HCT116 (cell line): ENCODE measurements at regions not wholly inside any gene's neighbourhood (a gene's known extent, or its start where the extent isn't known, plus 50 kb on each side); places are given as distances from the start of the nearest gene placed in this dataset.
A peak's percentile ranks its signal among the peaks of the same experiment; 100 is the strongest.

Experiments
- ATAC-seq: fragments of 200-7000 bp; cut with Tn5 transposase; 2 replicates; pipeline ENCODE4 v1.9.1; 2020; ENCODE audit warnings: mild to moderate bottlenecking, moderate library complexity
- BruUV-seq: library from RNA; stranded (reverse); fragments of 400-500 nt; replicated peaks from 2 replicates; lab custom pipeline; 2021; lab: Mats Ljungman, UMichigan
- CTCF ChIA-PET: fragments of 300-600 bp; sonication (Branson Sonifier 250); formaldehyde crosslinking; loops from one replicate; lab custom pipeline; 2021; ENCODE audit warnings: antibody characterized with exemption; lab: Charles Lee
- POLR2A ChIA-PET: fragments of 300-600, 350-600 bp; sonication (Branson Sonifier 250); formaldehyde crosslinking; loops from one replicate; lab custom pipeline; 2021; ENCODE audit warnings: antibody characterized with exemption; lab: Charles Lee
- RAD21 ChIA-PET, 2 experiments: fragments of 300-600 bp; sonication (Branson Sonifier 250); formaldehyde crosslinking; loops; one replicate each; lab custom pipeline; 2023; ENCODE audit warnings: low total read pairs in 2 of 2; ENCODE audit not compliant: uncharacterized antibody in 2 of 2, unreplicated experiment in 2 of 2, low non-redundant PET in 1 of 2; lab: Charles Lee
- DNase-seq: peaks from one replicate; pipeline ENCODE4 v3.0.0-alpha.2; 2010; ENCODE audit warnings: low read depth, low spot score
- H2AFZ ChIP-seq: fragments of 200-600 bp; shearing (Covaris generic), sonication (generic); 2 replicates; pipeline ENCODE4 v1.6.1; 2017; ENCODE audit warnings: low read depth, mixed run types, mixed read lengths, antibody characterized with exemption, low read length; ENCODE audit not compliant: poor library complexity, severe bottlenecking
- H3K27ac ChIP-seq: 2 replicates; pipeline ENCODE4 v1.5.1; 2012; ENCODE audit warnings: low read depth, low read length
- H3K27me3 ChIP-seq: fragments of 200-600 bp; sonication (generic); 2 replicates; pipeline ENCODE4 v1.6.1; 2016; ENCODE audit warnings: mixed run types, low read length, mixed read lengths; ENCODE audit not compliant: insufficient read depth
- H3K36me3 ChIP-seq, 2 experiments: fragments of 200-500 bp in 1 of 2; fragments of 200-600 bp in 1 of 2; sonication (Bioruptor generic) in 1 of 2; sonication (generic) in 1 of 2; 2 replicates each; pipeline versions ENCODE4 v1.5.1 to v1.6.1; 2014 to 2016; ENCODE audit warnings: low read length in 2 of 2, inconsistent platforms in 1 of 2, mixed read lengths in 1 of 2, mixed run types in 1 of 2; ENCODE audit not compliant: insufficient read depth in 2 of 2, control insufficient read depth in 1 of 2
- H3K4me1 ChIP-seq, 2 experiments: fragments of 200-600 bp in 1 of 2; sonication (generic) in 1 of 2; 2 replicates each; pipeline versions ENCODE4 v1.5.1 to v1.6.1; 2012 to 2017; ENCODE audit warnings: low read length in 2 of 2, inconsistent platforms in 1 of 2, mild to moderate bottlenecking in 1 of 2, mixed read lengths in 1 of 2, mixed run types in 1 of 2, moderate library complexity in 1 of 2; ENCODE audit not compliant: insufficient read depth in 2 of 2, control insufficient read depth in 1 of 2
- H3K4me2 ChIP-seq: fragments of 200-600 bp; sonication (generic); 2 replicates; pipeline ENCODE4 v1.6.1; 2017; ENCODE audit warnings: mixed run types, low read length, mixed read lengths
- H3K4me3 ChIP-seq, 2 experiments: fragments of 200-600 bp in 1 of 2; sonication (generic) in 1 of 2; replicated peaks in 1 of 2; 2 replicates each; pipeline ENCODE4 v1.5.1; 2011 to 2016; ENCODE audit warnings: low read length in 2 of 2, control low read depth in 1 of 2, low read depth in 1 of 2, mild to moderate bottlenecking in 1 of 2, mixed read lengths in 1 of 2, mixed run types in 1 of 2
- H3K79me2 ChIP-seq: fragments of 200-600 bp; sonication (generic); 2 replicates; pipeline ENCODE4 v1.6.1; 2017; ENCODE audit warnings: mild to moderate bottlenecking, mixed run types, low read length, moderate library complexity, mixed read lengths; ENCODE audit not compliant: insufficient read depth
- H3K9ac ChIP-seq: fragments of 200-600 bp; sonication (generic); 2 replicates; pipeline ENCODE4 v1.6.1; 2016; ENCODE audit warnings: low read length, mixed read lengths
- H3K9me2 ChIP-seq: fragments of 200-600 bp; sonication (generic), shearing (Covaris generic); 2 replicates; pipeline ENCODE4 v1.6.1; 2017; ENCODE audit warnings: mixed run types, mild to moderate bottlenecking, moderate library complexity; ENCODE audit not compliant: insufficient read depth
- H3K9me3 ChIP-seq, 2 experiments: fragments of 200-500 bp in 1 of 2; fragments of 200-600 bp in 1 of 2; sonication (Bioruptor generic) in 1 of 2; sonication (generic) in 1 of 2; 2 replicates each; pipeline ENCODE4 v1.6.1; 2014 to 2017; ENCODE audit warnings: low read length in 2 of 2, mixed read lengths in 2 of 2, inconsistent platforms in 1 of 2, low read depth in 1 of 2, mild to moderate bottlenecking in 1 of 2, mixed run types in 1 of 2, moderate library complexity in 1 of 2; ENCODE audit not compliant: control insufficient read depth in 1 of 2, insufficient read depth in 1 of 2
- H4K20me1 ChIP-seq: fragments of 200-600 bp; sonication (generic), shearing (Covaris generic); 2 replicates; pipeline ENCODE4 v1.6.1; 2017; ENCODE audit warnings: mixed run types, mild to moderate bottlenecking, moderate library complexity; ENCODE audit not compliant: insufficient read depth
- ATF3 ChIP-seq: IDR thresholded peaks from 2 replicates; pipeline ENCODE4 v1.6.1; 2012
- CBX3 ChIP-seq: IDR thresholded peaks from 2 replicates; pipeline ENCODE4 v1.6.1; 2012; ENCODE audit warnings: low read depth
- POLR2A ChIP-seq: IDR thresholded peaks from 2 replicates; pipeline ENCODE4 v1.7.0; 2011; ENCODE audit warnings: borderline replicate concordance; ENCODE audit not compliant: insufficient read depth, insufficient read length; ENCODE audit errors: extremely low read depth
- RAD21 ChIP-seq: IDR thresholded peaks from 2 replicates; pipeline ENCODE4 v1.6.1; 2012; ENCODE audit warnings: low read depth, mild to moderate bottlenecking
- SP1 ChIP-seq: IDR thresholded peaks from 2 replicates; pipeline ENCODE4 v1.6.1; 2012; ENCODE audit warnings: low read depth
- YY1 ChIP-seq: IDR thresholded peaks from 2 replicates; pipeline ENCODE4 v1.6.1; 2011; ENCODE audit warnings: low read length, low read depth, moderate library complexity, mild to moderate bottlenecking; ENCODE audit not compliant: insufficient replicate concordance; ENCODE audit errors: extremely low read depth
- ZBTB33 ChIP-seq: IDR thresholded peaks from 2 replicates; pipeline ENCODE4 v1.6.1; 2011; ENCODE audit warnings: mild to moderate bottlenecking, low read length, moderate library complexity; ENCODE audit not compliant: insufficient replicate concordance; ENCODE audit errors: extremely low read depth
- ZNF274 ChIP-seq: fragments of 200-500 bp; sonication (Bioruptor generic); IDR thresholded peaks from 2 replicates; pipeline ENCODE4 v1.6.1; 2014; ENCODE audit warnings: mild to moderate bottlenecking, low read depth, low read length, inconsistent platforms
- intact Hi-C: fragments of 100-400 bp; cut with micrococcal nuclease; formaldehyde crosslinking; loops from 2 replicates; pipeline ENCODE4 v1.10.0; 2022
- TF ChIP-seq, protein P1 (sequence below): IDR thresholded peaks from 2 replicates; pipeline ENCODE4 v1.6.1; 2012
- TF ChIP-seq, protein P2 (sequence below), 3 experiments: fragments of 200-600 bp in 1 of 3; sonication (generic) in 1 of 3; IDR thresholded peaks in 2 of 3; conservative IDR thresholded peaks in 1 of 3; 2 replicates each; pipeline ENCODE4 v1.5.1; 2012 to 2017; ENCODE audit warnings: low read depth in 2 of 3, low read length in 2 of 3, antibody characterized with exemption in 1 of 3, borderline replicate concordance in 1 of 3, control low read depth in 1 of 3, mild to moderate bottlenecking in 1 of 3, mixed read lengths in 1 of 3, mixed run types in 1 of 3, moderate library complexity in 1 of 3; ENCODE audit not compliant: insufficient read depth in 1 of 3

GRCh38 chr6:27619436-27619835 is 146.5 kb upstream of the ZNF184 start (continued):
- TF ChIP-seq ZBTB33 (no peak), POLR2A (no peak)

DNA sequence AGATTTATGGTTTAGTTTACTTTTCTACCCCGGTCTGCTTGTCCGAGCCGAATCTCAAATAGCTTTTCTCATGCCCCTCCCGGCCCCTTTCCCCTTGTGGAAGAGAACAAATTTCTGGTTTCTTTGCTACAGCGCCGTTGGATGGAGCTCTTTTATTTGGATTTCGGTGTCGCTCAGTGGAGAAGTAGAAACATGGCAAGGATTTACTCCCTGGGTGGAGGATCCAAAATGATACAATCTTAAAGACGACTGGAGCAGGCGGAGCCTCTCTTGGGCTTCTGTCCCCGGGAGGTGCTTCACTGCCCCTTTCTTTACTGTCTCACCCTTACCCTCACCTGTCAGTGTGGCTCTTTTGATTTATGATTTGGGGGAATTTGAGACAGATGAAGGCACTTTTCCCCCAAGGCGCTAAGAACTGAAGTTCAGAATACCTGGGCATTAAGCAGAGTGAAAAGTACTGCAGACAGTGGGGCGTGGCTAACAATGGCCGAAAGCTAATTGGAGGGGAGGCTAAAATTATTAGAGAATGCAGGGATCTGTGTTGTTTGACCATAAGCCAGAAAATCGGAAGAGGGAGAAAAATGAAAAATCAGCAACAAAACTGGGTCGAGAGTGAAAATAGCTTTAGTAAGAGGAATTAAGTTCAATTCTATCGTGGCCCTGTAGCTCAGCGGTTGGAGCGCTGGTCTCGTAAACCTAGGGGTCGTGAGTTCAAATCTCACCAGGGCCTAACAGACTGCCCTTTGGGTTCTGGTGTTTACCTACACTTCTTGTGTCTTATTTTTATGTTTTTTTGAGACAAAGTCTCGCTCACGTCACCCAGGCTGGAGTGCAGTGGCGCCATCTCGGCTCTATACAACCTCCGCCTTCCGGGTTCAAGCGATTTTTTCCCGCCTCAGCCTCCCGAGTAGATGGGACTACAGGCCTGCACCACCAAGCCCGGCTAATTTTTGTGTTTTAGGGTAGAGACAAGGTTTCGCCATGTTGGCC is 145.1 kb upstream of the ZNF184 start:
- peak overlapping the region; percentile 45 to 60 for H3K4me3 ChIP-seq
- TSS peak; percentile 70 for BruUV-seq
- no peaks in the 10 kb centered on the region for H3K9me3 ChIP-seq
- no peaks in the 10 kb centered on the region for H3K9me2 ChIP-seq
- H3K36me3 ChIP-seq, result no peaks in the 10 kb centered on the region
- peak overlapping the region; percentile 59 for H3K9ac ChIP-seq
- ATAC-seq (peak; percentile 86), DNase-seq (peak; percentile 62)
- no peaks in the 10 kb centered on the region for H3K27me3 ChIP-seq
- H2AFZ ChIP-seq, result peak overlapping the region; percentile 99
- CTCF ChIA-PET, result interaction anchor here (1.0 to 3.1 kb wide), 5 partner anchors 9 to 440 kb away, joined by 3 to 18 read pairs (median 5); no protein-coding TSS in a partner anchor
- H3K79me2 ChIP-seq, result no peaks in the 10 kb centered on the region
- TF ChIP-seq YY1 (no peak), SP1 (0 out of 2 replicates have a peak, but pooled peaks have one; percentile 15), ZNF274 (no peak), ATF3 (peak; percentile 96), RAD21 (peak; percentile 48), CBX3 (0 out of 2 replicates have a peak, but pooled peaks have one; percentile 51)
- TF ChIP-seq, protein P1, sequence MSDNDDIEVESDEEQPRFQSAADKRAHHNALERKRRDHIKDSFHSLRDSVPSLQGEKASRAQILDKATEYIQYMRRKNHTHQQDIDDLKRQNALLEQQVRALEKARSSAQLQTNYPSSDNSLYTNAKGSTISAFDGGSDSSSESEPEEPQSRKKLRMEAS, result peak; percentile 44; the same call in 1 of the 2 replicates
- TF ChIP-seq, protein P2, sequence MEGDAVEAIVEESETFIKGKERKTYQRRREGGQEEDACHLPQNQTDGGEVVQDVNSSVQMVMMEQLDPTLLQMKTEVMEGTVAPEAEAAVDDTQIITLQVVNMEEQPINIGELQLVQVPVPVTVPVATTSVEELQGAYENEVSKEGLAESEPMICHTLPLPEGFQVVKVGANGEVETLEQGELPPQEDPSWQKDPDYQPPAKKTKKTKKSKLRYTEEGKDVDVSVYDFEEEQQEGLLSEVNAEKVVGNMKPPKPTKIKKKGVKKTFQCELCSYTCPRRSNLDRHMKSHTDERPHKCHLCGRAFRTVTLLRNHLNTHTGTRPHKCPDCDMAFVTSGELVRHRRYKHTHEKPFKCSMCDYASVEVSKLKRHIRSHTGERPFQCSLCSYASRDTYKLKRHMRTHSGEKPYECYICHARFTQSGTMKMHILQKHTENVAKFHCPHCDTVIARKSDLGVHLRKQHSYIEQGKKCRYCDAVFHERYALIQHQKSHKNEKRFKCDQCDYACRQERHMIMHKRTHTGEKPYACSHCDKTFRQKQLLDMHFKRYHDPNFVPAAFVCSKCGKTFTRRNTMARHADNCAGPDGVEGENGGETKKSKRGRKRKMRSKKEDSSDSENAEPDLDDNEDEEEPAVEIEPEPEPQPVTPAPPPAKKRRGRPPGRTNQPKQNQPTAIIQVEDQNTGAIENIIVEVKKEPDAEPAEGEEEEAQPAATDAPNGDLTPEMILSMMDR (IDR thresholded peaks at IDR 0.05 in 2 of 3, conservative IDR thresholded peaks at IDR 0.05 in 1 of 3; ENCODE audit: borderline replicate concordance in 1 of 3, insufficient read depth in 1 of 3, low read depth in 2 of 3, low read length in 2 of 3), result peak in 2 of 3 experiments; percentile 14 to 21; a peak in 1 of 6 replicates
- H3K27ac ChIP-seq, result peak overlapping the region; percentile 51
- RAD21 ChIA-PET, result interaction anchor here (0.7 to 0.8 kb wide), 2 partner anchors 108 to 277 kb away, joined by 3 read pairs; no protein-coding TSS in a partner anchor
- H3K4me2 ChIP-seq, result peak overlapping the region; percentile 98
- POLR2A ChIA-PET, result interaction anchor here (1.7 kb wide), 1 partner anchor 9 kb away, joined by 6 read pairs; no protein-coding TSS in a partner anchor
- H4K20me1 ChIP-seq, result no peaks in the 10 kb centered on the region
- intact Hi-C loops, result loop anchor here (5.0 to 10.0 kb wide), 2 partner anchors 134 to 277 kb away; a partner anchor contains a TSS
- peaks cover 4 to 19% of the 10 kb centered on the region in 2 experiments; a peak in 2 of 4 replicates for H3K4me1 ChIP-seq
